Uterus (tissue), 3 donors: ENCODE measurements at regions not wholly inside any gene's neighbourhood (a gene's known extent, or its start where the extent isn't known, plus 50 kb on each side); places are given as distances from the start of the nearest gene placed in this dataset.
"Not testable (repeated sequence)": the region's sequence is repeated elsewhere in the genome, so short reads cannot be mapped to it uniquely, and the experiment has no call there.

Experiments used
- DNase-seq, 2 donors: peaks; one replicate each; pipeline ENCODE4 v3.0.0-alpha.2; 2019 to 2020
- H3K27ac ChIP-seq, 2 donors: fragments of 200-600 bp; sonication (generic); 1 replicate in 1 of 2; 2 replicates in 1 of 2; pipeline ENCODE4 v1.5.1; 2016 to 2018
- H3K27me3 ChIP-seq, 2 donors: fragments of 200-600 bp; sonication (generic); one replicate each; pipeline ENCODE4 v1.5.1; 2018 to 2019; ENCODE audit warnings: control low read depth in 1 of 2
- H3K36me3 ChIP-seq, 2 donors: fragments of 200-600 bp; sonication (generic); one replicate each; pipeline ENCODE4 v1.5.1; 2019; ENCODE audit warnings: control low read depth in 1 of 2
- H3K4me1 ChIP-seq, 2 donors: fragments of 200-600 bp; sonication (generic); one replicate each; pipeline ENCODE4 v1.5.1; 2018 to 2019; ENCODE audit warnings: control low read depth in 1 of 2
- H3K4me3 ChIP-seq, 2 donors: fragments of 200-600 bp; sonication (generic); 1 replicate in 1 of 2; 2 replicates in 1 of 2; pipeline ENCODE4 v1.5.1; 2018 to 2019; ENCODE audit warnings: mild to moderate bottlenecking in 1 of 2
- H3K9me3 ChIP-seq, 2 donors: fragments of 200-600 bp; sonication (generic); one replicate each; pipeline ENCODE4 v1.5.1; 2019; ENCODE audit warnings: control low read depth in 1 of 2
- POLR2A ChIP-seq, 2 donors: fragments of 450-650 bp; IDR thresholded peaks; one replicate each; pipeline ENCODE4 v1.6.1; 2016; ENCODE audit warnings: antibody characterized with exemption in 2 of 2, mild to moderate bottlenecking in 1 of 2, moderate library complexity in 1 of 2
- intact Hi-C: fragments of 100-400 bp; cut with DNase I; formaldehyde crosslinking; loops from one replicate; pipeline ENCODE4 v1.15.1; 2023; ENCODE audit warnings: low total_unique reads
- TF ChIP-seq, protein P1 (sequence below), 4 experiments: fragments of 200-600 bp in 2 of 4; fragments of 450-650 bp in 2 of 4; sonication (generic) in 2 of 4; IDR thresholded peaks; one replicate each; pipeline ENCODE4 v1.5.1; 2016 to 2019; ENCODE audit warnings: antibody characterized with exemption in 4 of 4, mild to moderate bottlenecking in 2 of 4, moderate library complexity in 1 of 4
- donor health status: DM: yes; HTN: yes; CAD: no.

DNA sequence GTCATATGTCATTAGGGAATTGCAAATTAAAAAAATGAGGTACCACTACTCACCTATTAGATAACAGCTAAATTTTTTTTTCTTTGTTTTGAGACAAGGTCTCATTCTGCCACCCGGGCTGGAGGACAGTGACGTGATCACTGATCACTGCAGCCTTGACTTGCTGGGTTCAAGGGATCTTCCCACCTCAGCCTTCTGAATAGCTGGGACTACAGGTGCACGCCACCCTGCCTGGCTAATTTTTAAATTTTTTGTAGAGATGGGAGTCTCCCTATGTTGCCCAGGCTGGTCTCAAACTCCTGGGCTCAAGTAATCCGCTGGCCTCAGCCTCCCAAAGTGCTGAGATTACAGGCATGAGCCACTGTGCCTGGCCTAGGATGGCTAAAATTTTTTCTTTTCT, 57.1 kb upstream of the NCOA3 start:
- no peak for TF ChIP-seq POLR2A (IDR thresholded peaks at IDR 0.05)
- TF ChIP-seq, protein P1, sequence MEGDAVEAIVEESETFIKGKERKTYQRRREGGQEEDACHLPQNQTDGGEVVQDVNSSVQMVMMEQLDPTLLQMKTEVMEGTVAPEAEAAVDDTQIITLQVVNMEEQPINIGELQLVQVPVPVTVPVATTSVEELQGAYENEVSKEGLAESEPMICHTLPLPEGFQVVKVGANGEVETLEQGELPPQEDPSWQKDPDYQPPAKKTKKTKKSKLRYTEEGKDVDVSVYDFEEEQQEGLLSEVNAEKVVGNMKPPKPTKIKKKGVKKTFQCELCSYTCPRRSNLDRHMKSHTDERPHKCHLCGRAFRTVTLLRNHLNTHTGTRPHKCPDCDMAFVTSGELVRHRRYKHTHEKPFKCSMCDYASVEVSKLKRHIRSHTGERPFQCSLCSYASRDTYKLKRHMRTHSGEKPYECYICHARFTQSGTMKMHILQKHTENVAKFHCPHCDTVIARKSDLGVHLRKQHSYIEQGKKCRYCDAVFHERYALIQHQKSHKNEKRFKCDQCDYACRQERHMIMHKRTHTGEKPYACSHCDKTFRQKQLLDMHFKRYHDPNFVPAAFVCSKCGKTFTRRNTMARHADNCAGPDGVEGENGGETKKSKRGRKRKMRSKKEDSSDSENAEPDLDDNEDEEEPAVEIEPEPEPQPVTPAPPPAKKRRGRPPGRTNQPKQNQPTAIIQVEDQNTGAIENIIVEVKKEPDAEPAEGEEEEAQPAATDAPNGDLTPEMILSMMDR (IDR thresholded peaks at IDR 0.05), result no peak
- H3K9me3 ChIP-seq, result no peaks in the 10 kb centered on the region
- DNase-seq, result no peak
- H3K4me3 ChIP-seq, result no peak overlapping the region
- no peaks in the 10 kb centered on the region for H3K27me3 ChIP-seq
- no peak overlapping the region for H3K27ac ChIP-seq
- H3K36me3 ChIP-seq, result no peaks in the 10 kb centered on the region
- intact Hi-C loops, result no loop called here
- no peaks in the 10 kb centered on the region for H3K4me1 ChIP-seq

DNA sequence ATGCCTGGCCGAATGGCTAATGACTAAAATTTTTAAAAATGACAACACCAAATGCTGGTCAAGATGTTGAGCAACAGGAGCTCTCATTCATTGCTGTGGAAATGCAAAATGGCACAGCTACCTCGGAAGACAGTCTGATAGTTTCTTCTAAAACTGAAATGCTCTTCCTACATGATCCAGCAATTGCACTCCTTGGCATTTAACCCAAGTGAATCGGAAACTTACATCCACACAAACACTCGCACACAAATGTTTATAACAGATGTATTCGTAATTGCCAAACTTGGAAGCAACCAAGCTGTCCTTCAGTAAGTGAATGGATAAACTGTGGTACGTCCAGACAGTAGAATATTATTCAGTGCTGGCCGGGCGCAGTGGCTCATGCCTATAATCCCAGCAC, 56.4 kb upstream of the NCOA3 start:
- H3K9me3 ChIP-seq, result no peaks in the 10 kb centered on the region
- intact Hi-C loops, result no loop called here
- H3K4me3 ChIP-seq, result no peak overlapping the region
- no peak for DNase-seq
- TF ChIP-seq, protein P1 (IDR thresholded peaks at IDR 0.05), result no peak
- TF ChIP-seq POLR2A (IDR thresholded peaks at IDR 0.05), result no peak
- no peaks in the 10 kb centered on the region for H3K36me3 ChIP-seq
- H3K27me3 ChIP-seq, result no peaks in the 10 kb centered on the region
- H3K27ac ChIP-seq, result no peak overlapping the region
- no peaks in the 10 kb centered on the region for H3K4me1 ChIP-seq

DNA sequence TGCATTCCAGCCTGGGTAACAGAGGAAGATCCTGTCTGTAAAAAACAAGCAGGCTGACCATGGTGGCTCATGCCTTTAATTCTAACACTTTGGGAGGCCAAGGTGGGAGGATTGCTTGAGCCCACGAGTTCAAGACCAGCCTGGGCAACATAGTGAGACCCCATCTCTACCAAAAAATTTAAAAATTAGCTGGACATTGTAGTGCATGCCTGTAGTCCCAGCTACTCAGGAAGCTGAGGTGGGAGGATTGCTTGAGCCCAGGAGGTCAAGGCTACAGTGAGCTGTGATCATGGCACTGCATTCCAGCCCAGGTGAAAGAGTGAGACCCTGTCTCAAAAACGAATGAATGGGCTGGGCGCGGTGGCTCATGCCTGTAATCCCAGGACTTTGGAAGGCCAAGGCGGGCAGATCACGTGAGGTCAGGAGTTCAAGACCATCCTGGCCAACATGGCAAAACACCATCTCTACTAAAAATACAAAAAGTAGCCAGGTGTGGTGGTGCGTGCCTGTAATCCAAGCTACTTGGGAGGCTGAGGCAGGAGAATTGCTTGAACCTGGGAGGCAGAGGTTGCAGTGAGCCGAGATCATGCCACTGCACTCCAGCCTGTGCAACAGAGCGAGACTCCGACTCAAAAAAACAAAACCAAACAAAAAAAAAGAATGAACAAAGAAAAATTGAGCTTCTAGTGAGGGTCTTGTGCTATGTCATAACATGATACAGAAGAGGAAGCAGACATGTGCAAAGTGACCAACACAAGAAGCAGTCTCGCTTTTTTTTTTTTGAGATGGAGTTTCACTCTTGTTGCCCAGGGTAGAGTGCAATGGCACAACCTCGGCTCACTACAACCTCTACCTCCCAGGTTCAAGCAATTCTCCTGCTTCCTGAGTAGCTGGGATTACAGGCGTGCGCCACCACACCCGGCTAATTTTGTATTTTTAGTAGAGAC, 54.1 kb upstream of the NCOA3 start:
- H3K4me3 ChIP-seq, H3K9me3 ChIP-seq, DNase-seq, H3K27me3 ChIP-seq, H3K36me3 ChIP-seq, H3K27ac ChIP-seq, intact Hi-C loops, H3K4me1 ChIP-seq: not testable (repeated sequence)

DNA sequence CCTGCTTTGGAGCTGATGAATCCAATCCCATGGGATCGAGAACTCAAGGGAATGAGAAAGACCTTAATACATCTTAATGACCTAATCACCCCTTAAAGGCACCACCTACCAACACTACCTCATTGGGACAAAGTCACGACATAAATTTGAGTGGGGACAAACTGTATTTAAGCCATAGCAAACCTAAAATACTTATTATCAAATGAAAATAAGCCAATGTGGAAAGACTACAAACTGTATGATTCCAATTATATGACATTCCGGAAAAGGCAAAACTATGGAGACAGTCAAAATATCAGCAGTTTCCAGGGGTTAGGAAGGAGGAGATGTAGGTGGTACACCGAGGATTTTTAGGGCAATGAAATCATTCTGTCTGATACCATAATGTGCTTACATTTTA, 53.3 kb upstream of the NCOA3 start:
- no peak for DNase-seq
- H3K36me3 ChIP-seq, result no peaks in the 10 kb centered on the region
- no peaks in the 10 kb centered on the region for H3K27me3 ChIP-seq
- TF ChIP-seq, protein P1 (IDR thresholded peaks at IDR 0.05), result no peak
- TF ChIP-seq POLR2A (IDR thresholded peaks at IDR 0.05), result no peak
- no peak overlapping the region for H3K4me3 ChIP-seq
- H3K27ac ChIP-seq, result no peak overlapping the region
- H3K4me1 ChIP-seq, result no peaks in the 10 kb centered on the region
- intact Hi-C loops, result no loop called here
- H3K9me3 ChIP-seq, result no peaks in the 10 kb centered on the region

DNA sequence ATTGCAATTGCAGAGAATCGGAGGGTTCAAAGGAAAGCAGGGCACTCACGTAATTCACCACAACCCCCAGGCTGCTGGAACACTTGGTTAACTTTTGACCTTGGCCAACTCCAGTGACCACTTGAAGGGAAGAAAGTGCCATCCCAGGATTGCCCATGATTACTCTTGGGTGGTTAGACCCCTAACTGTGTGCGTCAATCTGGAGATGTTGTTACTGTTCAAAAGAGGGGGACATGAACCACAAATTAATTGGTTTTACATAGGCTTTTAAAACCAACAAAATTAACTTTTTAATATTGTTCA, 50.1 kb upstream of the NCOA3 start:
- no peak overlapping the region for H3K27ac ChIP-seq
- intact Hi-C loops, result no loop called here
- no peaks in the 10 kb centered on the region for H3K27me3 ChIP-seq
- no peaks in the 10 kb centered on the region for H3K4me1 ChIP-seq
- DNase-seq, result no peak
- H3K4me3 ChIP-seq, result no peak overlapping the region
- no peaks in the 10 kb centered on the region for H3K36me3 ChIP-seq
- TF ChIP-seq, protein P1 (IDR thresholded peaks at IDR 0.05), result no peak
- TF ChIP-seq POLR2A (IDR thresholded peaks at IDR 0.05), result no peak
- H3K9me3 ChIP-seq, result no peaks in the 10 kb centered on the region
